Caco-2 (cell line): ENCODE measurements at regions not wholly inside any gene's neighbourhood (a gene's known extent, or its start where the extent isn't known, plus 50 kb on each side); places are given as distances from the start of the nearest gene placed in this dataset.

Source experiments
- BruUV-seq: library from RNA; stranded (reverse); fragments of 400-500 nt; replicated peaks from 2 replicates; lab custom pipeline; 2021; lab: Mats Ljungman, UMichigan
- CTCF ChIA-PET: fragments of 300-600 bp; sonication (Branson Sonifier 250); formaldehyde crosslinking; loops from one replicate; lab custom pipeline; 2022; ENCODE audit warnings: antibody characterized with exemption; lab: Charles Lee
- POLR2A ChIA-PET: fragments of 300-600 bp; sonication (Branson Sonifier 250); formaldehyde crosslinking; loops from one replicate; lab custom pipeline; 2022; ENCODE audit warnings: antibody characterized with exemption; lab: Charles Lee
- DNase-seq, 2 experiments: peaks; one replicate each; pipeline versions ENCODE4 v3.0.0 to v3.0.0-alpha.2; 2020 to 2022
- H3K27me3 ChIP-seq: replicated peaks from 2 replicates; pipeline ENCODE4 v1.6.0; 2011; ENCODE audit warnings: low read length; ENCODE audit not compliant: control insufficient read depth, insufficient read depth
- H3K36me3 ChIP-seq: 2 replicates; pipeline ENCODE4 v1.5.1; 2011; ENCODE audit warnings: low read length; ENCODE audit not compliant: control insufficient read depth, insufficient read depth
- H3K4me1 ChIP-seq: fragments of 250-450 bp; sonication (Bioruptor Pico); 2 replicates; pipeline ENCODE4 v1.5.1; 2020; ENCODE audit warnings: mild to moderate bottlenecking
- H3K4me3 ChIP-seq: 2 replicates; pipeline ENCODE4 v1.5.1; 2011; ENCODE audit warnings: low read depth, mild to moderate bottlenecking, control low read depth, low read length
- H3K9me3 ChIP-seq: fragments of 250-450 bp; sonication (Bioruptor Pico); 2 replicates; pipeline ENCODE4 v1.5.1; 2020; ENCODE audit warnings: mild to moderate bottlenecking, moderate library complexity
- H3K27ac Mint-ChIP-seq: one replicate; pipeline ENCODE4 v1.8.0; 2022; ENCODE audit warnings: mixed read lengths; ENCODE audit not compliant: unreplicated experiment
- H3K27me3 Mint-ChIP-seq: one replicate; pipeline ENCODE4 v1.8.0; 2022; ENCODE audit warnings: mixed read lengths; ENCODE audit not compliant: insufficient read depth, unreplicated experiment
- H3K36me3 Mint-ChIP-seq: one replicate; pipeline ENCODE4 v1.8.0; 2022; ENCODE audit warnings: mild to moderate bottlenecking, mixed read lengths; ENCODE audit not compliant: insufficient read depth, unreplicated experiment
- H3K4me1 Mint-ChIP-seq: one replicate; pipeline ENCODE4 v1.8.0; 2022; ENCODE audit warnings: low read depth, mixed read lengths; ENCODE audit not compliant: unreplicated experiment
- H3K4me3 Mint-ChIP-seq: one replicate; pipeline ENCODE4 v1.8.0; 2022; ENCODE audit warnings: mild to moderate bottlenecking, moderate library complexity, mixed read lengths; ENCODE audit not compliant: unreplicated experiment
- H3K9me3 Mint-ChIP-seq: one replicate; pipeline ENCODE4 v1.8.0; 2022; ENCODE audit warnings: mixed read lengths; ENCODE audit not compliant: unreplicated experiment
- CTCF ChIP-seq, 2 experiments: fragments of 200-600 bp in 1 of 2; IDR thresholded peaks; 1 replicate in 1 of 2; 2 replicates in 1 of 2; pipeline versions ENCODE4 v1.5.1 to v1.8.0; 2011 to 2022; ENCODE audit warnings: antibody characterized with exemption in 1 of 2, control low read depth in 1 of 2, inconsistent platforms in 1 of 2, low read depth in 1 of 2, low read length in 1 of 2, mild to moderate bottlenecking in 1 of 2, moderate library complexity in 1 of 2; ENCODE audit not compliant: insufficient read depth in 1 of 2, severe bottlenecking in 1 of 2, unreplicated experiment in 1 of 2
- intact Hi-C: fragments of 100-400 bp; cut with micrococcal nuclease; formaldehyde crosslinking; loops from one replicate; pipeline ENCODE4 v1.10.0; 2022; ENCODE audit not compliant: unreplicated experiment

GRCh38 chr1:59150577-59151386 lies 146.1 kb upstream of the FGGY start:
- TF ChIP-seq CTCF (IDR thresholded peaks at IDR 0.05; ENCODE audit: insufficient read depth in 1 of 2, low read depth in 1 of 2, low read length in 1 of 2, severe bottlenecking in 1 of 2, unreplicated experiment in 1 of 2), result no peak
- Mint-ChIP-seq H3K4me1 (peaks cover 18% of the 10 kb centered on the region), H3K9me3 (no peaks in the 10 kb centered on the region), H3K27ac (no peak overlapping the region), H3K4me3 (no peak overlapping the region), H3K27me3 (no peaks in the 10 kb centered on the region), H3K36me3 (no peaks in the 10 kb centered on the region)
- intact Hi-C loops, result no loop called here
- no TSS peak for BruUV-seq
- H3K4me3 ChIP-seq, result no peak overlapping the region
- POLR2A ChIA-PET, result no interaction called here
- CTCF ChIA-PET, result interaction anchor here (0.5 kb wide), 1 partner anchor 12 kb away, joined by 3 read pairs; no protein-coding TSS in a partner anchor
- no peaks in the 10 kb centered on the region for H3K9me3 ChIP-seq
- DNase-seq, result peak in 1 of 2 experiments; percentile 6
- no peaks in the 10 kb centered on the region for H3K36me3 ChIP-seq
- no peaks in the 10 kb centered on the region for H3K27me3 ChIP-seq
- no peaks in the 10 kb centered on the region; the same call in 1 of the 2 replicates for H3K4me1 ChIP-seq

GRCh38 chr1:59151387-59151761 lies 145.5 kb upstream of the FGGY start:
- no peaks in the 10 kb centered on the region for H3K36me3 Mint-ChIP-seq
- H3K27me3 Mint-ChIP-seq, result no peaks in the 10 kb centered on the region
- no peaks in the 10 kb centered on the region for H3K9me3 Mint-ChIP-seq
- no peak overlapping the region for H3K4me3 ChIP-seq
- no peaks in the 10 kb centered on the region; the same call in 1 of the 2 replicates for H3K4me1 ChIP-seq
- TF ChIP-seq CTCF (IDR thresholded peaks at IDR 0.05; ENCODE audit: insufficient read depth in 1 of 2, low read depth in 1 of 2, low read length in 1 of 2, severe bottlenecking in 1 of 2, unreplicated experiment in 1 of 2), result no peak
- DNase-seq, result no peak
- H3K27me3 ChIP-seq, result no peaks in the 10 kb centered on the region
- intact Hi-C loops, result no loop called here
- no peak overlapping the region for H3K27ac Mint-ChIP-seq
- ChIA-PET CTCF (interaction anchor here (0.5 kb wide), 1 partner anchor 12 kb away, joined by 3 read pairs; no protein-coding TSS in a partner anchor), POLR2A (no interaction called here)
- H3K9me3 ChIP-seq, result no peaks in the 10 kb centered on the region
- H3K4me3 Mint-ChIP-seq, result no peak overlapping the region
- BruUV-seq, result no TSS peak
- peaks cover 18% of the 10 kb centered on the region for H3K4me1 Mint-ChIP-seq
- no peaks in the 10 kb centered on the region for H3K36me3 ChIP-seq

GRCh38 chr1:59151860-59152259 lies 145.0 kb upstream of the FGGY start:
- H3K27me3 Mint-ChIP-seq, result no peaks in the 10 kb centered on the region
- H3K4me1 ChIP-seq, result no peaks in the 10 kb centered on the region; the same call in 1 of the 2 replicates

More at GRCh38 chr1:59151860-59152259, 145.0 kb upstream of the FGGY start:
- Histone ChIP-seq H3K36me3 (no peaks in the 10 kb centered on the region), H3K9me3 (no peaks in the 10 kb centered on the region), H3K4me3 (no peak overlapping the region), H3K27me3 (no peaks in the 10 kb centered on the region)
- intact Hi-C loops, result no loop called here
- no peak for DNase-seq
- ChIA-PET POLR2A (no interaction called here), CTCF (interaction anchor here (0.5 kb wide), 1 partner anchor 11 kb away, joined by 3 read pairs; no protein-coding TSS in a partner anchor)
- H3K36me3 Mint-ChIP-seq, result no peaks in the 10 kb centered on the region
- no peak overlapping the region for H3K4me3 Mint-ChIP-seq
- peaks cover 18% of the 10 kb centered on the region for H3K4me1 Mint-ChIP-seq
- no peak for TF ChIP-seq CTCF (IDR thresholded peaks at IDR 0.05; ENCODE audit: insufficient read depth in 1 of 2, low read depth in 1 of 2, low read length in 1 of 2, severe bottlenecking in 1 of 2, unreplicated experiment in 1 of 2)
- no peak overlapping the region for H3K27ac Mint-ChIP-seq
- H3K9me3 Mint-ChIP-seq, result no peaks in the 10 kb centered on the region
- no TSS peak for BruUV-seq
